ENCODE measurements at regions not wholly inside any gene's neighbourhood (a gene's known extent, or its start where the extent isn't known, plus 50 kb on each side); places are given as distances from the start of the nearest gene placed in this dataset.
"Not testable (repeated sequence)": the region's sequence is repeated elsewhere in the genome, so short reads cannot be mapped to it uniquely, and the experiment has no call there.

DNA sequence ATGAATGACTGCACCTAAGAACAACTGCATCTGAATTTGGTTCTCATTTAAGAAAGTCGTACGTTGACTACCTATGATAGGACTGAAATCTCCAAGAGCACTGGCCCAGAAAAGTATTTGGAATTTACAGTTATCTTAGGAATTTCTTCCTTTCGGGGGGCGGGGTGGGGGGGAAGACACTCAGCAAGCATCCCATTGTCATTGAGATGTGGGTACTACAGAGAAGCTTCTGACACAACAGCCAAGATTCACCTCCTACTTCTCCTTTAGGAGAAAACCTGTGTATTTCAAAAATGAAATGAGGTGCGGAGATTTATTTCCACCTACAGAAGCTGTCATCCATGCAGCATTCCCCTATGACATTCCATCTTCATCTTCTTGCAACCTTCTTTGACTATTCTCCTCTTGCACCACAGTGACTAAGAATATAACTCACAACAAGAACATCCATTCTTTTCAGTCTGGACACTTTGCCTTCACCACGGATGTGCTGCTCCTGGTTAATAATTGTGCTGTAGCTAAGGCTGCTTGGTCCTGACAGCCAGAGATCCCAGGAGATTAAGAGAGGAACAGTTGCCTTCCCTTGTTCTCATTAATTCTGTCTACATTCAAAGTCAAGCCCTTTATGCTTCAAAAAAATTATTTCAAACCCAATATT is 98.4 kb upstream of the FRMD4A start:
- TF ChIP-seq POLR2A (IDR thresholded peaks at IDR 0.05), result no peak
- no peak for TF ChIP-seq EP300 (IDR thresholded peaks at IDR 0.05)
- TF ChIP-seq, protein P1, sequence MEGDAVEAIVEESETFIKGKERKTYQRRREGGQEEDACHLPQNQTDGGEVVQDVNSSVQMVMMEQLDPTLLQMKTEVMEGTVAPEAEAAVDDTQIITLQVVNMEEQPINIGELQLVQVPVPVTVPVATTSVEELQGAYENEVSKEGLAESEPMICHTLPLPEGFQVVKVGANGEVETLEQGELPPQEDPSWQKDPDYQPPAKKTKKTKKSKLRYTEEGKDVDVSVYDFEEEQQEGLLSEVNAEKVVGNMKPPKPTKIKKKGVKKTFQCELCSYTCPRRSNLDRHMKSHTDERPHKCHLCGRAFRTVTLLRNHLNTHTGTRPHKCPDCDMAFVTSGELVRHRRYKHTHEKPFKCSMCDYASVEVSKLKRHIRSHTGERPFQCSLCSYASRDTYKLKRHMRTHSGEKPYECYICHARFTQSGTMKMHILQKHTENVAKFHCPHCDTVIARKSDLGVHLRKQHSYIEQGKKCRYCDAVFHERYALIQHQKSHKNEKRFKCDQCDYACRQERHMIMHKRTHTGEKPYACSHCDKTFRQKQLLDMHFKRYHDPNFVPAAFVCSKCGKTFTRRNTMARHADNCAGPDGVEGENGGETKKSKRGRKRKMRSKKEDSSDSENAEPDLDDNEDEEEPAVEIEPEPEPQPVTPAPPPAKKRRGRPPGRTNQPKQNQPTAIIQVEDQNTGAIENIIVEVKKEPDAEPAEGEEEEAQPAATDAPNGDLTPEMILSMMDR (IDR thresholded peaks at IDR 0.05), result no peak
- no peak for TF ChIP-seq POLR2AphosphoS5 (IDR thresholded peaks at IDR 0.05)
- DNase-seq (ENCODE audit: low spot score in 2 of 2), result no peak
- H3K9me3 ChIP-seq, result no peaks in the 10 kb centered on the region
- no peaks in the 10 kb centered on the region for H3K4me1 ChIP-seq
- H3K27me3 ChIP-seq, result peaks cover 17% of the 10 kb centered on the region
- no peak overlapping the region for H3K4me3 ChIP-seq
- 43% methylated on average over 6 of the region's 6 CpGs for WGBS
- H3K36me3 ChIP-seq, result no peaks in the 10 kb centered on the region
- no peak overlapping the region for H3K27ac ChIP-seq

- DNase-seq (ENCODE audit: low spot score in 2 of 2), result no peak
- Histone ChIP-seq H3K27ac (no peak overlapping the region), H3K4me1 (no peaks in the 10 kb centered on the region), H3K36me3 (no peaks in the 10 kb centered on the region), H3K27me3 (peaks cover 17% of the 10 kb centered on the region), H3K9me3 (no peaks in the 10 kb centered on the region), H3K4me3 (no peak overlapping the region)
- 88% methylated on average over 1 of the region's 1 CpG for WGBS
- TF ChIP-seq POLR2AphosphoS5 (IDR thresholded peaks at IDR 0.05) (no peak), POLR2A (IDR thresholded peaks at IDR 0.05) (no peak), EP300 (IDR thresholded peaks at IDR 0.05) (no peak)
- TF ChIP-seq, protein P1 (IDR thresholded peaks at IDR 0.05), result no peak
These were observed 94.3 kb upstream of the FRMD4A start for GRCh38 chr10:14425034-14425433.

GRCh38 chr10:14423111-14423744 is 92.5 kb upstream of the FRMD4A start:
- no peaks in the 10 kb centered on the region for H3K4me1 ChIP-seq
- no peak for DNase-seq (ENCODE audit: low spot score in 2 of 2)
- peaks cover 7% of the 10 kb centered on the region for H3K27me3 ChIP-seq
- TF ChIP-seq POLR2A (IDR thresholded peaks at IDR 0.05) (no peak), EP300 (IDR thresholded peaks at IDR 0.05) (no peak), POLR2AphosphoS5 (IDR thresholded peaks at IDR 0.05) (no peak)
- TF ChIP-seq, protein P1 (IDR thresholded peaks at IDR 0.05), result no peak
- H3K27ac ChIP-seq, result no peak overlapping the region
- WGBS, result 57% methylated on average over 6 of the region's 6 CpGs
- H3K9me3 ChIP-seq, result no peaks in the 10 kb centered on the region
- no peak overlapping the region for H3K4me3 ChIP-seq
- no peaks in the 10 kb centered on the region for H3K36me3 ChIP-seq

DNA sequence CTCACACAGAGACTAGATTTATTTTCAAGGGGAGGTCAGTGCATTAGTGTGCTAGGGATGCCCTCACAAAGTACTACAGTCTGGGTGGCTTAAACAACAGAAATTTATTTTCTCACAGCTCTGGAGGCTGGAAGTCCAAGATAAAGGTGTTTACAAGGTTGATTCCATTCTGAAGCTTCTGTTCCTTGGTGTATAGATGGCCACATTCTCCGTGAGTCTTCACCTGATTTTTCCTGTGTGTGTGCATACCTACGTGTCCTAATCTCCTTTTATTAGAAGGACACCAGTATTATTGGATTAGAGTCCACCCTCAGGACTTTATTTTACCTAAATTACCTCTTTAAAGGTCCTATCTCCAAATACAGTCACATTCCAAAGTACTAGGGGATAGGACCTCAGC is 91.7 kb upstream of the FRMD4A start:
- H3K9me3 ChIP-seq, result no peaks in the 10 kb centered on the region
- no peak overlapping the region for H3K27ac ChIP-seq
- TF ChIP-seq, protein P1 (IDR thresholded peaks at IDR 0.05), result no peak
- TF ChIP-seq POLR2A (IDR thresholded peaks at IDR 0.05), result no peak
- no peak for TF ChIP-seq EP300 (IDR thresholded peaks at IDR 0.05)
- TF ChIP-seq POLR2AphosphoS5 (IDR thresholded peaks at IDR 0.05), result no peak
- H3K4me1 ChIP-seq, result no peaks in the 10 kb centered on the region
- no peak overlapping the region for H3K4me3 ChIP-seq
- DNase-seq (ENCODE audit: low spot score in 2 of 2), result no peak
- H3K36me3 ChIP-seq, result no peaks in the 10 kb centered on the region
- 78% methylated on average over 2 of the region's 2 CpGs for WGBS
- H3K27me3 ChIP-seq, result peaks cover 6% of the 10 kb centered on the region

DNA sequence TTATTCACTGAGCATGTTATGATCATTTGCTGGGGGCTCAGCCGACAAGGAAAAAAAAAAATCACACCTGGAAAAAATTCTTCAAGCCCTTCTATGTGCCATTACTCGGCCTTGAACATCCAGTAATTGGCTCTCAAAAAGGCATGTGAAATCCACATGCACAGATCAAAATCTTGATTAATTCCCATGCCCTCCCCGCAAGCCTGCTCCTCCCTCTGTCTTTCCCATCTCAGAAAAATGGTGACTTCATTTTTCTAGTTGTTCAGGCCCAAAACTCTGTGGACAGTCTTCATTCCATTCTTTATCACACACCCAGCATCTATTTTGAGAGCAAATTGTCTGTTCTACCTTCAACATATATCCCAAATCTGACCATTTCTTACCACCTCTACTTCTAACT is 91.2 kb upstream of the FRMD4A start:
- H3K4me3 ChIP-seq, result no peak overlapping the region
- no peak for TF ChIP-seq EP300 (IDR thresholded peaks at IDR 0.05)
- WGBS, result 67% methylated on average over 3 of the region's 3 CpGs
- H3K9me3 ChIP-seq, result no peaks in the 10 kb centered on the region
- H3K36me3 ChIP-seq, result no peaks in the 10 kb centered on the region
- peaks cover 1% of the 10 kb centered on the region for H3K27me3 ChIP-seq
- DNase-seq (ENCODE audit: low spot score in 2 of 2), result no peak
- H3K27ac ChIP-seq, result no peak overlapping the region
- no peaks in the 10 kb centered on the region for H3K4me1 ChIP-seq

DNA sequence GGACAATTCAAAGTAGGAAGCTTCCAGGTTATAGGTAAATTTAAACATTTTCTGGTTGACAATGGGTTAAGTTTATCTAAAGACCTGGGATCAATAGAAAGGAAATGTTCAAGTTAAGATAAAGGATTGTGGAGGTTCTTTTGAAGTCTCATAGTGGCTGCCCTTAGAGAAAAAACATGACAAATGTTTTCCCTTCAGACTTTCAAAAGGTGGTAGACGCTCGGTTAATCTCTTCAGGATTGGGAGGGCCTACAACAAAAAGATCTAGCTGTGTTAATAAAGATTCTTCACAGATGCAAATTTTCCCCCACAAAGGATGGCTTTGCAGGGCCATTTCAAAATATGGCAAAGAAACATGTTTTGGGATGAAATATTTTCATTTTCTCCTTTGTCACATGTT is 86.6 kb upstream of the FRMD4A start:
- 98% methylated on average over 2 of the region's 2 CpGs for WGBS
- H3K4me3 ChIP-seq; H3K27ac ChIP-seq; H3K4me1 ChIP-seq; H3K9me3 ChIP-seq; H3K27me3 ChIP-seq; H3K36me3 ChIP-seq; DNase-seq (ENCODE audit: low spot score in 2 of 2): not testable (repeated sequence)

Data from suprapubic skin (tissue), 4 donors.